H1 (cell line): ENCODE measurements at regions not wholly inside any gene's neighbourhood (a gene's known extent, or its start where the extent isn't known, plus 50 kb on each side); places are given as distances from the start of the nearest gene placed in this dataset.

Source experiments
- CTCF ChIA-PET: fragments of 300-600 bp; sonication (Branson Sonifier 250); formaldehyde crosslinking; loops from one replicate; lab custom pipeline; 2021; ENCODE audit not compliant: partially characterized antibody; lab: Charles Lee
- POLR2A ChIA-PET: fragments of 300-600 bp; sonication (Branson Sonifier 250); formaldehyde crosslinking; loops from one replicate; lab custom pipeline; 2021; ENCODE audit warnings: inconsistent platforms; ENCODE audit not compliant: partially characterized antibody; lab: Charles Lee
- DNase-seq, 2 experiments: peaks; one replicate each; pipeline versions ENCODE4 v3.0.0 to v3.0.0-alpha.2; 2010 to 2022; ENCODE audit warnings: low spot score in 2 of 2, low read depth in 1 of 2, mixed read lengths in 1 of 2
- FAIRE-seq: peaks from 2 replicates; lab custom pipeline; 2011; peaks lifted over from hg19 to GRCh38; lab: Jason Lieb, UNC
- H2AFZ ChIP-seq: 2 replicates; pipeline ENCODE4 v1.8.1; 2012; ENCODE audit warnings: low read length, inconsistent platforms
- H2AK5ac ChIP-seq: 2 replicates; pipeline ENCODE4 v1.6.1; 2013; ENCODE audit warnings: low read depth, low read length
- H2BK120ac ChIP-seq: replicated peaks from 2 replicates; pipeline ENCODE3; 2013; ENCODE audit warnings: low read depth, low read length, inconsistent platforms
- H2BK12ac ChIP-seq: 2 replicates; pipeline ENCODE4 v1.6.1; 2013; ENCODE audit warnings: low read depth, low read length
- H2BK15ac ChIP-seq: 2 replicates; pipeline ENCODE4 v1.6.1; 2013; ENCODE audit warnings: low read length
- H2BK20ac ChIP-seq: 2 replicates; pipeline ENCODE4 v1.6.1; 2013; ENCODE audit warnings: low read length
- H2BK5ac ChIP-seq: 2 replicates; pipeline ENCODE4 v1.6.1; 2013; ENCODE audit warnings: low read depth, low read length
- H3K14ac ChIP-seq: 2 replicates; pipeline ENCODE4 v1.6.1; 2013; ENCODE audit warnings: inconsistent platforms; ENCODE audit not compliant: insufficient read length
- H3K18ac ChIP-seq: 2 replicates; pipeline ENCODE4 v1.6.1; 2013; ENCODE audit warnings: low read length; ENCODE audit errors: extremely low read depth
- H3K23ac ChIP-seq: 2 replicates; pipeline ENCODE4 v1.6.1; 2013; ENCODE audit warnings: inconsistent platforms; ENCODE audit not compliant: insufficient read length
- H3K23me2 ChIP-seq: 2 replicates; pipeline ENCODE4 v1.6.1; 2013; ENCODE audit warnings: low read depth, low read length
- H3K27ac ChIP-seq: 2 replicates; pipeline ENCODE4 v1.6.1; 2011; ENCODE audit warnings: low read depth, low read length, inconsistent platforms
- H3K27me3 ChIP-seq, 4 experiments: replicated peaks in 1 of 4; 1 replicate in 1 of 4; 2 replicates in 3 of 4; pipeline versions ENCODE4 v1.6.1 to v1.8.1; 2011 to 2013; ENCODE audit warnings: low read length in 3 of 4, mild to moderate bottlenecking in 3 of 4, inconsistent platforms in 2 of 4, mixed read lengths in 2 of 4, moderate library complexity in 1 of 4; ENCODE audit not compliant: control insufficient read depth in 3 of 4, insufficient read depth in 3 of 4; ENCODE audit errors: extremely low read depth in 1 of 4
- H3K36me3 ChIP-seq, 4 experiments: 2 replicates each; pipeline versions ENCODE4 v1.6.1 to v1.8.1; 2011 to 2013; ENCODE audit warnings: mild to moderate bottlenecking in 4 of 4, low read length in 3 of 4, moderate library complexity in 2 of 4, control low read depth in 1 of 4, inconsistent platforms in 1 of 4; ENCODE audit not compliant: insufficient read depth in 4 of 4, control insufficient read depth in 2 of 4
- H3K4ac ChIP-seq: replicated peaks from 2 replicates; pipeline ENCODE3; 2013; ENCODE audit warnings: low read length, low read depth, mixed read lengths, inconsistent platforms; ENCODE audit not compliant: insufficient read length
- H3K4me1 ChIP-seq, 4 experiments: replicated peaks in 1 of 4; 1 replicate in 1 of 4; 2 replicates in 3 of 4; pipeline versions ENCODE4 v1.6.1 to v1.8.1; 2011 to 2013; ENCODE audit warnings: low read length in 3 of 4, inconsistent platforms in 2 of 4, mixed read lengths in 1 of 4; ENCODE audit not compliant: insufficient read depth in 4 of 4, control insufficient read depth in 3 of 4
- H3K4me2 ChIP-seq, 2 experiments: 2 replicates each; pipeline versions ENCODE4 v1.6.1 to v1.8.1; 2011 to 2013; ENCODE audit warnings: low read depth in 2 of 2, low read length in 2 of 2, control low read depth in 1 of 2, inconsistent platforms in 1 of 2, mild to moderate bottlenecking in 1 of 2; ENCODE audit not compliant: insufficient read depth in 1 of 2
- H3K4me3 ChIP-seq, 4 experiments: fragments of 200-600, 300-600 bp in 1 of 4; sonication (generic), shearing (Covaris generic), sonication (Bioruptor Twin) in 1 of 4; 2 replicates each; pipeline versions ENCODE4 v1.5.1 to v1.8.1; 2011 to 2016; ENCODE audit warnings: low read length in 4 of 4, low read depth in 3 of 4, control low read depth in 2 of 4, inconsistent platforms in 2 of 4, mild to moderate bottlenecking in 2 of 4, mixed read lengths in 1 of 4, moderate library complexity in 1 of 4; ENCODE audit not compliant: insufficient read depth in 2 of 4; ENCODE audit errors: extremely low read depth in 1 of 4
- H3K56ac ChIP-seq: replicated peaks from 2 replicates; pipeline ENCODE3; 2013; ENCODE audit warnings: low read depth, mild to moderate bottlenecking, mixed read lengths, low read length, inconsistent platforms; ENCODE audit not compliant: insufficient read length
- H3K79me1 ChIP-seq: 2 replicates; pipeline ENCODE4 v1.6.1; 2013; ENCODE audit warnings: low read depth, low read length, control low read depth
- H3K79me2 ChIP-seq, 2 experiments: 2 replicates each; pipeline versions ENCODE4 v1.6.1 to v1.8.1; 2012 to 2013; ENCODE audit warnings: low read length in 2 of 2, mild to moderate bottlenecking in 2 of 2, inconsistent platforms in 1 of 2; ENCODE audit not compliant: insufficient read depth in 2 of 2, control insufficient read depth in 1 of 2
- H3K9ac ChIP-seq, 4 experiments: replicated peaks in 1 of 4; 1 replicate in 1 of 4; 2 replicates in 3 of 4; pipeline versions ENCODE4 v1.6.1 to v1.8.1; 2011 to 2013; ENCODE audit warnings: low read depth in 3 of 4, low read length in 3 of 4, control low read depth in 2 of 4, mild to moderate bottlenecking in 2 of 4, moderate library complexity in 2 of 4, inconsistent platforms in 1 of 4; ENCODE audit errors: extremely low read depth in 1 of 4
- H3K9me3 ChIP-seq, 2 experiments: 2 replicates each; pipeline versions ENCODE4 v1.6.1 to v1.8.1; 2012 to 2013; ENCODE audit warnings: mild to moderate bottlenecking in 2 of 2, moderate library complexity in 2 of 2, control low read depth in 1 of 2, inconsistent platforms in 1 of 2, low read depth in 1 of 2, low read length in 1 of 2, mixed read lengths in 1 of 2; ENCODE audit not compliant: insufficient read depth in 2 of 2
- H4K20me1 ChIP-seq, 2 experiments: replicated peaks in 1 of 2; 2 replicates each; pipeline versions ENCODE3 to v1.8.1; 2011 to 2013; ENCODE audit warnings: inconsistent platforms in 2 of 2, low read length in 2 of 2, mild to moderate bottlenecking in 1 of 2; ENCODE audit not compliant: insufficient read depth in 2 of 2, control insufficient read depth in 1 of 2
- H4K5ac ChIP-seq: 2 replicates; pipeline ENCODE4 v1.6.1; 2013; ENCODE audit warnings: low read length, low read depth, mixed read lengths, inconsistent platforms; ENCODE audit not compliant: insufficient read length
- H4K8ac ChIP-seq: 2 replicates; pipeline ENCODE4 v1.8.0; 2013; ENCODE audit warnings: mild to moderate bottlenecking, moderate library complexity, low read length, inconsistent platforms; ENCODE audit not compliant: insufficient read depth; ENCODE audit errors: extremely low read depth
- H4K91ac ChIP-seq: replicated peaks from 2 replicates; pipeline ENCODE3; 2013; ENCODE audit warnings: low read length, mixed read lengths, inconsistent platforms; ENCODE audit not compliant: insufficient read length
- ASH2L ChIP-seq: fragments of 200-600, 300-600 bp; sonication (generic); IDR thresholded peaks from one replicate; pipeline ENCODE4 v1.7.1; 2017; ENCODE audit warnings: low read length
- CHD2 ChIP-seq: IDR thresholded peaks from 2 replicates; pipeline ENCODE4 v1.6.1; 2012; ENCODE audit warnings: low read length, improper control_type of control experiment
- CTBP2 ChIP-seq: IDR thresholded peaks from 2 replicates; pipeline ENCODE4 v1.7.0; 2011; ENCODE audit warnings: borderline replicate concordance, mild to moderate bottlenecking, moderate library complexity, mixed read lengths, low read length; ENCODE audit not compliant: insufficient read depth, insufficient read length
- HDAC2 ChIP-seq, 2 experiments: fragments of 300-600 bp in 1 of 2; sonication (generic) in 1 of 2; IDR thresholded peaks; 2 replicates each; pipeline ENCODE4 v1.6.1; 2011 to 2012; ENCODE audit warnings: low read depth in 2 of 2, low read length in 2 of 2, mild to moderate bottlenecking in 2 of 2, moderate library complexity in 2 of 2, borderline replicate concordance in 1 of 2, inconsistent platforms in 1 of 2
- PHF8 ChIP-seq: fragments of 200-600 bp; sonication (generic); conservative IDR thresholded peaks from 2 replicates; pipeline ENCODE4 v1.7.1; 2012; ENCODE audit warnings: low read depth, mild to moderate bottlenecking, inconsistent platforms, low read length, moderate library complexity
- POLR2AphosphoS5 ChIP-seq: IDR thresholded peaks from 2 replicates; pipeline ENCODE4 v1.6.1; 2011; ENCODE audit warnings: low read depth, low read length
- SAP30 ChIP-seq: fragments of 300-600 bp; sonication (generic); IDR thresholded peaks from 2 replicates; pipeline ENCODE4 v1.7.1; 2012; ENCODE audit warnings: low read length, moderate library complexity, mild to moderate bottlenecking, inconsistent platforms; ENCODE audit not compliant: insufficient read depth, insufficient replicate concordance
- USF2 ChIP-seq: IDR thresholded peaks from 2 replicates; pipeline ENCODE4 v1.6.1; 2011; ENCODE audit warnings: low read length, improper control_type of control experiment
- WGBS, 2 experiments: shearing (Covaris generic) in 1 of 2; methylation state at CpG; one replicate each; pipeline versions ENCODE4 v1.1.6 to v1.1.7; 2013 to 2015; ENCODE audit warnings: low lambda C conversion rate in 2 of 2, mixed read lengths in 2 of 2, inconsistent platforms in 1 of 2, low coverage in 1 of 2, missing lambda C conversion rate in 1 of 2; ENCODE audit not compliant: insufficient replicate concordance in 2 of 2, insufficient coverage in 1 of 2, insufficient read length in 1 of 2; ENCODE audit errors: extremely low coverage in 1 of 2, missing lambda C conversion rate in 1 of 2; 5-methylcytosine and 5-hydroxymethylcytosine counted together

GRCh38 chr6:27544612-27545260 is 71.8 kb upstream of the ZNF184 start:
- peak overlapping the region; percentile 93 for H2AFZ ChIP-seq
- H4K8ac ChIP-seq: no peak overlapping the region
- H2BK12ac ChIP-seq: no peak overlapping the region
- 2% methylated on average over 20 of the region's 20 CpGs; no CpG with 5 or more reads in 1 of the 2 experiments for WGBS, 2 experiments
- peak overlapping the region; percentile 74 to 97 (median 96) for H3K4me3 ChIP-seq
- H3K27me3 ChIP-seq: no peaks in the 10 kb centered on the region; a peak in 1 of 7 replicates
- H2BK120ac ChIP-seq: no peak overlapping the region
- no peak overlapping the region for H3K14ac ChIP-seq
- H2BK15ac ChIP-seq: no peak overlapping the region
- peak overlapping the region; percentile 2 to 73 (median 29); a peak in 6 of 7 replicates for H3K9ac ChIP-seq
- no peaks in the 10 kb centered on the region for H3K9me3 ChIP-seq
- no peak overlapping the region for H3K23ac ChIP-seq
- DNase-seq (no peak), FAIRE-seq (no peak)
- peaks cover 3% of the 10 kb centered on the region for H3K23me2 ChIP-seq
- no peak overlapping the region for H2BK5ac ChIP-seq
- H2AK5ac ChIP-seq: no peak overlapping the region
- no peak overlapping the region for H4K91ac ChIP-seq
- H3K4ac ChIP-seq: no peak overlapping the region
- no peaks in the 10 kb centered on the region; a peak in 1 of 7 replicates for H3K4me1 ChIP-seq
- no peak overlapping the region for H3K18ac ChIP-seq
- H3K4me2 ChIP-seq: peak overlapping the region; percentile 58 to 74
- ChIA-PET POLR2A (interaction anchor here (0.7 to 1.5 kb wide), 7 partner anchors 13 to 398 kb away, joined by 3 to 6 read pairs (median 4); a partner anchor contains a TSS), CTCF (interaction anchor here (0.8 to 1.8 kb wide), 7 partner anchors 14 to 166 kb away, joined by 3 to 8 read pairs (median 4); no protein-coding TSS in a partner anchor)
- H4K5ac ChIP-seq: no peak overlapping the region
- no peak overlapping the region for H2BK20ac ChIP-seq
- no peaks in the 10 kb centered on the region for H3K79me1 ChIP-seq
- H3K79me2 ChIP-seq: no peaks in the 10 kb centered on the region
- no peaks in the 10 kb centered on the region for H4K20me1 ChIP-seq
- TF ChIP-seq SAP30: peak; percentile 62
- TF ChIP-seq CHD2: no peak
- 0 out of 2 replicates have a peak, but pooled peaks have one; percentile 35 for TF ChIP-seq PHF8
- no peak for TF ChIP-seq POLR2AphosphoS5
- no peak for TF ChIP-seq ASH2L
- TF ChIP-seq HDAC2 (IDR thresholded peaks at IDR 0.05; ENCODE audit: borderline replicate concordance in 1 of 2, low read depth in 2 of 2, low read length in 2 of 2): no peak; a peak in 1 of 4 replicates
- no peak for TF ChIP-seq USF2
- TF ChIP-seq CTBP2: no peak
- no peak overlapping the region for H3K27ac ChIP-seq
- H3K36me3 ChIP-seq: no peaks in the 10 kb centered on the region
- no peak overlapping the region for H3K56ac ChIP-seq
